ENCODE measurements at regions not wholly inside any gene's neighbourhood (a gene's known extent, or its start where the extent isn't known, plus 50 kb on each side); places are given as distances from the start of the nearest gene placed in this dataset.

DNA sequence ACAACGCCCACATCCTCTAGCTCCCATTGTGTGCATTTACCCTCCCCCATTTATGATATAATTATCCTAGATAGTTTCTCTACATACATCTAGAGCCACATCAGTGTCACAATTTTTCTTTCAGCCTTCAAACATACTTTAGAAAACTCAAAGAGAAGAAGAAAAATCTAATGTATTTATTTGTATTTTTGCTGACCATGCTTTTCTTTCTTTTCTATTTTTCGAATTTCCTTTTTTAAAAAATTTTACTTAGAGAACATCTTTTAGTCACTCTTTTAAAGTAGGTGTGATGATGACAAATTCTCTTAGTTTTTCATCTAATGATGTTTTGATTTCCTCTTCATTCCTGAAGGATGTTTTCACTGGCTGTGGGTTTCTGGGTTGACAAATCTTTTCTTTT is 117.0 kb upstream of the CHL1 start:
- no peak for DNase-seq (ENCODE audit: low read depth)

DNA sequence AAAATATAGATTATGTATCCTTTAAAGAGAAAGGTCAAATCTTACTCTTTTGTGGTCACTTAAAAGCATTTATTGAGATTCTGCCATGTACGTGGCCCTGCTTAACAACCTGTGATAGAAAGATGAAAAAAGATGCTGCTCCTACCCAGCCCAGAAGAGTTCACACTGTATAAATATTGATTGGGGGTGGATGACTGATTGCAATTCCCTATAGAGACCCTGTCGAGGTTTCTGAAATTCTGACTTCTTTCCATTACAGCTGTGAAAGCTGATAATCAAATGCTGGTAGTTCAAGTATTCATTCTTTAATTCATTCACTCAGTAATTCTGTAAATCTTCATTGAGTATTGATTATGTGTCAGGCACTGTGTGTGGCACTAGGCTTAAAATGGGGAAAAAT is 114.1 kb upstream of the CHL1 start:
- DNase-seq (ENCODE audit: low read depth), result no peak

DNA sequence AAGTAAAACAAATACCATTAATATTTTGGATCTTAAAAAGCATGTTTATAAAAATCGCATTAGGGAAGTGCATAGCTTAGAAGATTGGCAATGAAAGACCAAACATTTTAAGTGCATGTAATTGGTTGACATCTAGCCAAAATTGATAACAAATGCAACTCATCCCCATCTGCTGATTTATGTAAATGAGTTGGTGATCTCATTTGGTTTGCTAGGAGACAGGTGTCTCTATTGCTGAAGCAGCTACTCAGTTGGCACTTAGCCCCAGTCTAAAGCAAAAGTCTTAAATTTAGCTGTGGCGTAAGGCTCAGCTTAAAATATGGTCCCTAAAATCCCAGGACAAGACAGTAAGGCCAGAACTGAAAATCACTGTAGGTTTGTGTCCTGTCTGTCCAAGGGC is 113.5 kb upstream of the CHL1 start:
- no peak for DNase-seq (ENCODE audit: low read depth)

DNA sequence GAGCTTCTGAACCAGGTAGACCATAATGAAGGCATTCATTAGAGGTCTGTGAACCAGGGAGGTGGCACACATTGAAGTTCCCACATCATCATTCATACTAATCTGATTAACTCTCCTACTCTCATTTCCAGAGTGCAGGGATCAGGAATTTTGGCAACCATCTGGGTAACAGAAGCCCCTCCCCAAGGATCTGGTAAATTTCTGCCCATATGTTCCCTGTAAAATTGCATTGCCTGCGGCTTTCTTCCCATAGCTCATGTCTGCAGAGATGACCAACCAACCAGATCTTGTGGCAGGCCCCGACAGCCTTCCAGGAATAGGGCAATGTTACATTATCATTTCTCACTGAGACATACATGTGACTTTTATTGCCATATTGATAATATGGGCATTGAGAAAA is 111.4 kb upstream of the CHL1 start:
- no peak for DNase-seq (ENCODE audit: low read depth)

DNA sequence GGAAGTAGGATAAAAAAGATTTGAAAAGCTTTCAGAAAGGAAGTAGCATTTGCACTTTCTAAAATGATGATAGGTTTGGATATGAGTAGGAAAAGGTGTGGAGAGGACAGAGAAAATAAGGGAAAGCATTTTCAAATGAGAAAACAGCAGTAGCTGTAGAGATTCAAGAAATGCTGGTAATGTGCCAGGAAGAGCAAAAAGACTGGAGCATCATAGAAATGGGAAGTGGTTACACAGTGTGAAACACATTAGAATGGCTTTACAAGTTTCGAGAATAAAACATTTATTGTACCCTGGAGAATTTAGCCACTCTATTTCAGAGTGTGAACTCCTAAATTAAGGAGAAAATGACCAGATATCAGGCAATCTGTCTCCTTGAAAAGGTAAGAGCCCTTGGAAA is 108.3 kb upstream of the CHL1 start:
- DNase-seq (ENCODE audit: low read depth), result no peak

DNA sequence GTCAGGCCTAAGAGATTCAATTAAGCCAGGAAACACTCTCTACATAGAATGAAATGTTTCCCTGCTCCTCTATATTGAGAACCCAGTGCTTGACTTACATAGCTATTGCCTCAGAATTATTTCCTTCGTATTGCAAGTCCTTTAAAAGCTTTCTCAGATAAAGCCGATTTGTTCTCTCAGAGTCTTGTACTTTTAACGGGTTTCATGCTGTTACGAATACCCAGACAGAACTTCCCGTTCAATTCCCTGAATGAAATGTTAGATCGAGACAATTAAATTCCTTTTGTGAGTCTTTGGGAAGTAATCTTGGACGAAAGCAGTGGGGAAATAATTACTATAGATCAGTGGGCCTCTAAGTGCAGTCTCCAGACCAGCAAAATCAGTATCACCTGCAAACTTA is 102.8 kb upstream of the CHL1 start:
- DNase-seq (ENCODE audit: low read depth), result no peak

DNA sequence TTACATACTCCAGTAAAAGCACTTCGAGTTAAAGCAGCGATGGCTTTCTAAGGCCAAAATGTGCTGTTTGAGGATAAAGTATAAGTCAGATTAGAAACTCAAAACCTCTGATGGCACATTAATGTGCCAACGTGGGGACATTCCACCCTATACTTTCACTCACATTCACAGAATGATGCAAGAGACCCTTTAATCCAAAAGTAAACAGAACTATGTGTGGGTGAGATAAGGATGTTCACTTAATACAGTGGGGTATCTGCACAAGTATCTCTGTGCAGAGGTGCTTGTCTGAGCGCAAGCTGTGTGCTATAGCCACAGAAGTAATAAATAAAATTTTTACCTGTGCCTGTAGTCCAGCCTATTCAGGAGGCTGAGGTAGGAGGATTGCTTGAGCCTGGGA is 100.3 kb upstream of the CHL1 start:
- DNase-seq (ENCODE audit: low read depth), result no peak

DNA sequence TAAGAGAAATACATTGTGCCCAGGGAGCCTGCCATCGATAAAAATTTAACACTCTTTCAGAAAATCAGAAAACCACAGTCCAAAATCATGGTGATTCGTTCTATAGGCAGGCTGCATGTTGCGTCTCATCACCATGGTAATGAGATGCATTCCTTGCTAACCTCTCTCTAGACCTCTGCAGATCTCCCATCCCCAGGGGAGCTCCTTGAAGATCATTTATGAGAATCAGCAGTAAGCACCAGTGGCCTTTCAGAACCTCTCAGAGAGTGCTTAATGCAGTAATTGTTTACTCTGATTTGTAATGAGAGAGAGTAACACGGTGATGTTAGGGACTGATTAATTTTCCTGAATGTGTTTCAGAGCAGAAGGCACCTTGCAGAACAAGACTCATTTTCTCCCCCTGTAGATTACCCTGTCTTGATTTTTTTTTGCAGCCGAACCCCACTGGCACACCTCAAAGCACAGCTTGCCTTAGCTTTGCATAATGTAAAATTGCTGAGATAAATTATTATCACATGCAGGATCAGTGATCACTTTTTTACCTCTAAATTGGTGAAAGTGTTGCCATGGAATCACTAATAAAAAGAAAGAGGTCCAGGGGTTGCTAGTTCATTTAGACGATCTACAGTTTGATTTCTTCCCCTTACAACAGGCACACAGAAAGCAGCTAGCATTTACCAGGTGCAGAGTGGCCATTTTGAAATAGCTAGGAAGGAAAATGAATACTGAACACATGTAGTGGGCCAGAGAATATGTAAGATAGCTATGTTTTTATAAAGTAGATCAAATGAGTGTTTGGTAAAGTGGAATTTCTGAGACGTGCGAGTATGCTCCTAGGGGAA is 98.9 kb upstream of the CHL1 start:
- DNase-seq (ENCODE audit: low read depth), result peak; percentile 9

DNA sequence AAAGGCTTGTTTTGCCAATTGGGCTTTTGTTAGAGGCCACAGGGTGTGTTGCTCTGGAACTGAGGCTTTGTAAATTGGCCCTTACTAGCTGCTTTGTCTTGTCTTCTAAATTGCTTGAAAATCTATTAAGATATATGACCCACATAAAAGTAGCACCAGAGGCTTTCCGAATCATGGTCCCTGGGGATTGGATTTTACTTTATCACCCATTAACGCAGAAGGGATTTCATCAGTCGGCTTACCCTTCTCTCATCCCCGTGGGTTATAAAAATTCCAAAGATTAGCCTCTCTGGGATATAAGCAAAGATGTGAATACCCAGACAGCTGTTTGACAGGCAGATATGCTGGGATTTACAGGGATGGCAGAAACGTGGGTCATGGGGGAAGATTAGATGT is 98.3 kb upstream of the CHL1 start:
- no peak for DNase-seq (ENCODE audit: low read depth)

DNA sequence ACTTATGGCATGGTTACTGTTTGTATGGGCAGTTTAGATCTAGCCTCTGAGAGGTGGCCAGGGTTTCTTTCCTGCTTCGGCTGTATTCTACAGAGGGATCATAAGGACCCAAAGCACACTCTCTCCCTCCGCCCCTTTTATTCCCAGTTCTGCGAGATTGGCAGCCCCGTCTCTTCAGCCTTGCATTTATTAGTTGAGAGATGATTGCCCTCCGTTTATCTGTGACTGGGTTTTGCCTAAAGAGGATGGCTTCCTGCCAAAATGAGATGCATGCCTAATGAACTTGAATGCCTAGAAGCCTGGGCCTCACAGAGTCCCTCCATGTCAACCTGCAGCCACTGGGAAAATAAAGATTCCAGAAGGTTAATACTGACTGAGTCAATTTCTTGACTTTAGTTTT is 97.1 kb upstream of the CHL1 start:
- no peak for DNase-seq (ENCODE audit: low read depth)

DNA sequence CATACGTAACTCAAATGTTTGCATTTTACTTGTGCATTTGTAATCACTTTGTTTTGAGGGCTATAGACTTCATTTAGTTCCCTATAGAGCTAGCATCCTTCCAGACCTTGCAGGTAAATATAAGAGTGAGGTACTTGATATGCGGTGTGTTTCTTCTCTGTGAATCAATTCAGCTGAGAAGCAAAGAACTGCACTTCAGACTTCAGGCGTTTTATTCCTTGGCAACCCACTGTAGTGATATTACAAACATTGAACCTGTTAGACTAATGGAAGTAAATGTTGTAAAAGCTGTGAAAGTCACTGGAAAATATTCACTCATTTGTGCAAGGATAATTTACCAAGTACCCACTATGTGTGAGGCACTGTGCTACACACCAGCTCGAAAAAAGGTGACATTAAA is 94.1 kb upstream of the CHL1 start:
- DNase-seq (ENCODE audit: low read depth), result no peak

DNA sequence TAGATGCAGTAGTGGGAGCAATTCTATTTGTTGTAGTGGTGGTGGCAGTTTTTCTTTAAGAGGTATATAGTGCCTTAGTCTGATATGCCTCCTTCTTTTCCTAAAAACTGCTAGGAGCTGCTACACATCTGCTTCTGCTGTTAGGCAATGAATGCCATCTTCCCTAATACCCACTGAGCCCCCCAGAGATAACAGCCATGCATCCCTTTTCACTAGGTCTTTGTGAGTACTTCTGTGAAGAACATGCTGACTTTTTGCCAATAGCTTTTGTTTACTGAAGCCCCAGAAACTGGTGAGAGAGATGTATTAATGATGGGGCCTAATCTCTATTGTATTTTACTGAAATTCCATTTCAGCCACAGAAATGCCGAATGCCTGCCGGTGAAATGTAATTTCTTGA is 92.6 kb upstream of the CHL1 start:
- no peak for DNase-seq (ENCODE audit: low read depth)

DNA sequence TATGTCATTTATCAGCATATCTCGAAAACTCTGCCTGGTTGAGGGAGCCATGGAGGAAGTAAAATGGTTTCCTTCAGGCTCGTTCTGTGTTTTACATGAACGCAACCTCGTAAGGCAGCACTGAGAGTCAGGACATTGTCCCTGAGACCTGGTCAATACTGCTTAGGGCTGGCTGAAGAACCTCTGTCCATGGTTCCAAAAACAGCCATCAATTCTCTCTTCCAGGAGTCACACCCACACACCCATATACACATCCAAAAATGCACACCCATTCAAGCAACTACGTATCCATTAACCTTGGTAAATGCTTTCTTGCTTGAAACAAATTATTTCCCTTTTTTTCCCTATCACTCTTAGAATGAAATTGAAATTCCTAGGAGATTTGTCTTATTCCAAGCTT is 91.0 kb upstream of the CHL1 start:
- no peak for DNase-seq (ENCODE audit: low read depth)

DNA sequence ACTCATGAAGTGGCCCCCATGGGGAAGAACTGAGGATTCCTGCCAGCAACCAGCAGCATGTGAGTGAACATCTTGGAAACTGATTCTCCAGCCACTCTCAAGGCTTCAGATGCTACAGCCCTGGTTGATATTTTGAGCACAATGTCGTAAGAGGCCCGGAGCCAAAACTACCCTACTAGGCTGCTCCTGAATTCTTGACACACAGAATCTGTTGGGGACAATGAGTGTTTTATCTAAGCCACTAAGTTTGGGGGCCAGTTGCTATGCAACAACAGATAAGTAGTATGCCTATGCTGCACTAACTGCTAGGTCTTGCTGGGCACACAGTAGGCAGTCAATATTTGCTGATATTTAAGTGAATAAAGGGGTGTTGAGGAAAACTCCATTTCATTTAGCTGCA is 89.9 kb upstream of the CHL1 start:
- no peak for DNase-seq (ENCODE audit: low read depth)

DNA sequence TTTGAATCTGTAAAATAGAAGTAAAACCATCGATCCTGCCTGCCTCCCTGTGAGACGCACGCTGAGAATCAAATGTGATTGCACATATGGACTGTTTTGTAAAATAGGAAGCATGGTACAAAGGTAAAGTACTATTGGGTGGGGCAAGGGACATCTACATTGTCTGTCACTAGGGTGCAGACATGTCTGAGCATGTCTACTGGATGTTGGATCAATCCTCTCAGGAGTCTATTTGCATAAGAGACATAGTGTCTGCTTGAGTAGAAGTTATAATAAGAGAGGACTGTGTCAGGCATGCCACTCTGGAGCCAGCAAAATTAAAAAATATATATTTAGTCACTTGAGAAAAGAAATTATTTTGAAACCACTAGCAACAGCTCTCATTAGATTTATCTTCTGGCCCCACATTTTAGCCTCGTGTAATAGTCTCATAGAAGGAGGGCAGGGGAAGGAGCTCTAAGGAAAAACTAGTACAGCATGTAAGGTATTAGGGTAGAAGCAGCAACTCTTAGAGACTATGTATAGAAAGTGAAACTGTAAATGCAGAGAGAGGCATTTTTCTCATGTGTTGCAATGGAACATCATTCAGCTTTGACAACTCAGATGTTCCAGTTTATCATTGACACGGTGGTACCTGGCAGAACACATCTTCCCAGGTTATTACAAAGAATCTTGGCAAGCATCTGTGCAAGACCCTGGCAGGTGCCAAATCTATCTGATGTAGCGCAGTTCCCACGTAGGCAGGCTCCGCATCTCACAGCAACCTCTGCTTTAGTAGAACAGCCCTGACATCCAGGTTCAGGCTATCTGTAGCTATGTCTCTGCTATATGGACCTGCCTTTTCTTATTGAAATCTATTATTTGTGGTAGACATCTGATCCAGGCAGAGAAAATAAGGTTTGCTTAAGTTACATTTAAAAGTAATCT is 85.2 kb upstream of the CHL1 start:
- no peak for DNase-seq (ENCODE audit: low read depth)

DNA sequence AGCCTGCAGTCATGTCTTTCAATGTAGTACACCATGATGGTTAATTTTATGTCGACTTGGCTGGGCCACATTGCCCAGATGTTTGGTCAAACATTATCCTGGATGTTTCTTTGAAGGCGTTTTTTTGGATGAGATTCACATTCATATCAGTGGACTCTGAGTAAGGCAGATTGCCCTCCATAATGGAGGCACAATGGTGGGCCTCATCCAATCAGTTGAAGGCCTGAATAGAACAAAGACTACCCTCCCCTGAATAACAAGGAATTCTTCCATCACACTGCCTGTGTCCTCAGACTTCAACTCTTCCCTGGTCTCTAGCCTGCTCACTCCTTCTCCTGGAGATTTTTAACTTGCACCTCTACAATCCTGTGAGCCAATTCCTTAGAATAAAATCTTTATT is 83.8 kb upstream of the CHL1 start:
- no peak for DNase-seq (ENCODE audit: low read depth)

DNA sequence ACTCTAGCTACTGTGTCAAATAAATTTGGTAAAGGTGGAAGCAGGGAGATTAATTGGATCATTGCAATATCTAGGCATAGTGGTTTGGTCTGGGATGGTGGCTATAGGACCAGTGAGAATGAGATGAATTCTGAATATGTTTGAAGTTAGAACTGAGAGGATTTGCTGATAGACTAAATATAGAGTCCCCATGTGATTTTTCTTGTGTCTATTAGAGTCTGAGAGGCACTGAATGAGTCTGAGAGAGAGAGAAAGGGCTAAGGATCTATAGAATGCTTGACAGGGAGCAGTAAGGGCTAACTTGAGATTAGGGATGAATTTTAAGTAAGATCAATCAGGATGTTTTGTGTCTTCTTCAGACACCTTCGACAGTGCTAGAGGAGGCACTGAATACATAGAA is 77.9 kb upstream of the CHL1 start:
- no peak for DNase-seq (ENCODE audit: low read depth)

DNA sequence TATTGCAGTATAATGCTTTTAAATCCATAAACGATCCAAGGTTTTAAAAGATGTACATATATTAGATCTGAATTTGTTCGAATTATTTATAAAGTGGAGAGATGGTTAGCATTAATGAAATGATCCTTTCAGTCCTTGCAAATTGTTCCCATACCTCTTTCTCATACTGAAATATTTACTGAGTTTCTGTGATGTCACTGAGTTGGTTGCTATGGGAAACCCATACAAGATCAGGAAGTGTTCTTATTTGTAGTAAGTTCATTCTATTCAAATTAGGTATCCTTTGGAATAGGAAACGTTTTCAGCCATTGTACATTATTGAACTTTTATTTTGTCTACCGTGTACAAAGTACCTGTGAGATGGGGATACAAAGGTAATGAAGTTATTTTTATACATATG is 73.2 kb upstream of the CHL1 start:
- peak; percentile 3 for DNase-seq (ENCODE audit: low read depth)

DNA sequence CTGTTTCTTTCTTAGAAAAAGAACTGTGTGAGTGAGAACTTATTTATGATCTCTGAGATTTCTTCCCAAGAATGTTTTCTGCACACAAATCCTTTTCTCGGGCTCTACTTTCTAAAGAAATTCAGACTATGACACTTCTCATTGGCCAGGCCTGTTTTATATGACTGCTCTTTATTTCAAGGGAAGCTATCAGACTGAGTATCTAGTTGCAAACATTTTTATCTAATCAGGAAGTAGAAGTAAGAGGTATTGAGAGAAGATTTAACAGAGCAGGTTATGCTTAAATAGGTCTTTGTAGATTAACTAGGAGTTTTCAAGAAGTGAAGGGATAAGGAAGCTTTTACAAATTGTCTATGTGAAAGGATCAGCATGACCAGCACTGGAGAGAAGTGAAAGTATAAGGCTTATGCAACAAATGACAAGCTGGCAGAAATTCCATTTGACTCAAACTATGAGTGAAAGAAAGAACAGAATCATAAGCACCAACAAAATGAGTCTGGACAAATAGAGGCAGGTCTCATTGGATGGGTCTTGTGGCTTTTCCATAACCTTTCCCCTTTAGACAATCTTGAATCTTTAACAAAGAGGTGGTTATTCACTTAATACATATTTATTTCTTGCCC is 71.9 kb upstream of the CHL1 start:
- no peak for DNase-seq (ENCODE audit: low read depth)

DNA sequence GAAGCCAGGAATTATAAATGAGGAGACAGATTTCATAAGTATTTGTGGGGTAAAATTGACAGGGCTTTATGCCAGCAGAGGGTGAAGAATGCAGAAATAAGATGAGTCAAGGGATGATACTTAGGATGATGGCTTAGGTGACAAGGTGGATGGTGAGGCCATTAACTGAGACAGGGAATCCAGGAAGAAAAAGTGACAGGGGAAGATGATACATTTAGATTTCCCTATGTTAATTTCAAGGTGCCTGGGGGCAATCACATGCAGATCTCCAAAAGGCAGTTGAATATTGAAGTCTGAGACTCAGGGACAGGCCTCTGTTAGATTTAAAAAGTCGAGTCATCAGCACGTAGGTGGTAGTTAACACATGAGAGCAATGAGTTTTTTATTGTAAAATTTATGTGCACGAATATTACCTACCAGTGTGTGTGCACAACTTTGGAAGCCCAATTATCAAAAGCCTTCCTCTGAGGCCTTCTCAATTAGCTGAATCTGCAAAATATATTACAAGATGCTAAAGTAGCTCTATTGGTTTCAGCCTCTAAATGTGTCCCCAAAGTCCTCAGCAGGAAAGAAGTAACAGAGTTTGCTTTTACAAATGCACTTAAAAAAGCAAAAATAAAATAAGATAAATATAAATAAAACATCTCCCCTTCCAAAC is 67.9 kb upstream of the CHL1 start:
- no peak for DNase-seq (ENCODE audit: low read depth)

DNA sequence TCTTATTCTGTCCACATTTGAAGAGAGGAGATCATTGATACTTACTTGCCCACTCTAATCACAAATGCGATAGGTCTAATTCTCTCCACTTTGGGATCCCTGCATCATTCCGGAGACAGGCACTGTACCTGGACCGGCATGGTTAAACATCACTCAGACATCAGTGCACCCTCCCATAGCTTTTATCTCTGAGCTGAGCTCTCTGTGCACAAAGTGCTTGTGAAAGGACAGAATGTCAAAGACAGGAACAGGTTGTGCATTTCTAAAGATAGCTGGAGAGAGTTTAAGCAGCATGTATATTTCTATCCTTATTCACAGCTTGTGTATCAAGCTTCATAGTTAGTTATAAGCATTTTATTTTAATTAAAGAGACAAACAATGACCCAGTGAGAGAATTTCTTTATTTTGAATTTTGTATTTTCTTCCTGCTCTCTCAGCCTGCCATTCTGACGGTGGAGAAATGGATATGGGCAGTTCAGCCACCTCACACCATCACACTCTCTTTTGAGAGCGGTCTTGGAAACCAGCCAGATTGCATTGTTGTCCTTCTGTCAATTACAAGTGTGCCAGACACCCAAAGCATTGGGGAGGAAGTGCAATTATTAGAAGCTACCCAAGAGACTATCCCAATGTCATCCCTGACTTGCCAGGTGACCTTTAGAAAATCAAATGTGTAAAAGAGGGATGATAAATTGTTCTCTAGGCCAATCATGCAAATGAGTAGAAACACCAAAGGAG is 65.2 kb upstream of the CHL1 start:
- no peak for DNase-seq (ENCODE audit: low read depth)

DNA sequence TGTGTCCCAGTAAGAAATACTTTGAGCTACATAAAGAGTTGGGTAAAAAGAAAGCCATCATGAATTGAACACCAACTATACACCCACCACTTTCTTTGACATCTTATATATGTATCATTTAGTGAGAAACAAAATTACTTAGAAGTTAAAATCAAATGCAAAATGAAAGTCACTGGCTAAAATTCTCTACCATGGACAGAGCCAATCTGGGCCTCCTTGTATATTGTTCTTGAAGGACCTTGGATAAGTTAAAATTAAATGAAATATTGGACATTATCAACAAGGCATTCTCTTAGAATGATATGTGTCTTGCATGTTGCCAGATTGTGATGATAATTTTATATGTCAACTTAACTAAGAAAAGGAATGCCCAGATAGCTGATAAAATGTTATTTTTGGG is 64.2 kb upstream of the CHL1 start:
- peak; percentile 7 for DNase-seq (ENCODE audit: low read depth)
